T-helper 1 cell treated with Interleukin-12 subunit alpha and Interleukin-12 subunit beta and Interleukin-4 antibody, amounts not matched to agents 30 ng/mL and 1 ng/mL, for 36 hours (primary cell): ENCODE measurements at regions not wholly inside any gene's neighbourhood (a gene's known extent, or its start where the extent isn't known, plus 50 kb on each side); places are given as distances from the start of the nearest gene placed in this dataset.
"Not testable (repeated sequence)": the region's sequence is repeated elsewhere in the genome, so short reads cannot be mapped to it uniquely, and the experiment has no call there.

Experiments
- intact Hi-C: fragments of 100-400 bp; cut with micrococcal nuclease; formaldehyde crosslinking; loops from one replicate; pipeline ENCODE4 v1.15.1; 2024

- intact Hi-C loops: not testable (repeated sequence)
Measured at GRCh38 chr10:113489522-113489921, 63.3 kb upstream of the HABP2 start.

GRCh38 chr10:113491967-113492565, 60.8 kb upstream of the HABP2 start:
- intact Hi-C loops: no loop called here

GRCh38 chr10:113493195-113493594, 59.7 kb upstream of the HABP2 start:
- intact Hi-C loops: no loop called here

DNA sequence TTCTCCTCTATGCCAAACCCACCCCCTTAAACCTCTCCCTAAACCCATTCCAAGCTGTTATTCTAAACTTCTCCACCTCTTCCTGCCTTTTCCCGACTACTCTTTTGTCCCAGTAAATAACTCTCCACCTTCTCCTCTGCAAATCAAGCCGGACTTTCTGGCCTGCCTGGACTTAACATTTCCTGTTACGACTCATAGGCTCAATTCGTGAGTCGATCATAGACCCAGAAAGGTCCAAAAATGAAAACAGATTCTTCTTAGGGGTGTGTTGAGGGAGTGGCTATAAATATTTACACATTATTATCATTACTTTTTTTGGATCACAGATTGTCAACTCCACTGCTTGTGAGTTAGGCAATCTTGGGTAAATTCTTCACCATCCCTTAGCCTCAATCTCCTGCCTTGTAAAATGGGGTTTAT, 59.0 kb upstream of the HABP2 start:
- intact Hi-C loops: no loop called here

GRCh38 chr10:113494761-113495160, 58.1 kb upstream of the HABP2 start:
- intact Hi-C loops: no loop called here

DNA sequence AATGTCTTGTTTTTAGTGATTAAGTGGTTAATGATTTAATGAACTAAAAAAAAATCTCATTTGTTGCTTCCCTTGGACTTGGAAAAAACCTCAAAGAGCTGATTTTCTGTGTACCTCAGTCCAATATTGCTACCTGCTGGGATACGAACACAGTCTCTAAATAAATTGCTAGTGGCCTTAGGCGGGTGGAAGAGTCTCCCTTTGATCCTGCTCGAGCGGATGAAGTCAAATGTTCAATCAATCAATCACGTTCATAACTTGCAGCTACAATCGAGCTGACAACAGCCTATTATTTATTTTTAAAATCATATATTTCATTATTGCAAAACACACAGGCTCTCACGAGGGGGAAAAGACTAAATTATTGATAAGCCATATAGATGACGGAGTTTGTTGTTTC, 57.3 kb upstream of the HABP2 start:
- intact Hi-C loops: no loop called here

- intact Hi-C loops: no loop called here
Measured at GRCh38 chr10:113496111-113497109, 56.4 kb upstream of the HABP2 start.

GRCh38 chr10:113497198-113497597, 55.7 kb upstream of the HABP2 start:
- intact Hi-C loops: no loop called here

- intact Hi-C loops: no loop called here
Measured at GRCh38 chr10:113498997-113499396, 53.9 kb upstream of the HABP2 start.

DNA sequence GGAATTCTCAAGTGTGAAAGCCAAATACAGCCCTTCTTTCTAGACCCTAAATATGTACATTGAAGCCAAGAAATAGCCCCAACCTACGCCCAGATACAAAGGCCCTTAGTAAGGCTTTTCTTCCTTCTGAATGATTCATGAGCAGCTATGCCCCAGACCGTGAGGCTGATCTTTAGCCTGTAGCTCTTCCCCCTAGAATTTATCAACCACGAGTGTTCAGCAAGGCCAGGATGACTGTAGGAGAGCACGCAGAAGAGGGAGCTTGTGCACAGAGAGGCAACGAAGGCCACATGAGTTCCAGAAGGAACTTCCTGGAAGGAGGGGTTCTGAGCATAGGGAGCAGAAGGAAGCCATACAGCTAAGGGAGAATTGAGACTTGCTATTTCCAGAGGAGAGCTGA, 53.0 kb upstream of the HABP2 start:
- intact Hi-C loops: no loop called here

GRCh38 chr10:113501031-113501430, 51.8 kb upstream of the HABP2 start:
- intact Hi-C loops: not testable (repeated sequence)
